NT2/D1 (cell line): ENCODE measurements at regions not wholly inside any gene's neighbourhood (a gene's known extent, or its start where the extent isn't known, plus 50 kb on each side); places are given as distances from the start of the nearest gene placed in this dataset.

Source experiments
- DNase-seq: peaks from one replicate; pipeline ENCODE4 v3.0.0-alpha.2; 2011; ENCODE audit warnings: low read depth, low spot score
- H3K27me3 ChIP-seq: 2 replicates; pipeline ENCODE4 v1.6.0; 2011; ENCODE audit warnings: mild to moderate bottlenecking; ENCODE audit not compliant: insufficient read length, insufficient read depth
- H3K36me3 ChIP-seq: 2 replicates; pipeline ENCODE4 v1.6.1; 2011; ENCODE audit warnings: mild to moderate bottlenecking, low read length, mixed read lengths; ENCODE audit not compliant: insufficient read depth, insufficient read length
- H3K4me1 ChIP-seq: 2 replicates; pipeline ENCODE4 v1.5.1; 2011; ENCODE audit not compliant: insufficient read depth, insufficient read length
- H3K4me3 ChIP-seq: 2 replicates; pipeline ENCODE4 v1.5.1; 2011; ENCODE audit warnings: low read depth; ENCODE audit not compliant: insufficient read length
- H3K9ac ChIP-seq: 2 replicates; pipeline ENCODE4 v1.6.0; 2011; ENCODE audit warnings: low read depth; ENCODE audit not compliant: insufficient read length
- H3K9me3 ChIP-seq: 2 replicates; pipeline ENCODE4 v1.5.1; 2011; ENCODE audit warnings: mild to moderate bottlenecking, low read length; ENCODE audit not compliant: insufficient read depth
- SUZ12 ChIP-seq: IDR thresholded peaks from 2 replicates; pipeline ENCODE4 v1.6.1; 2011; ENCODE audit not compliant: insufficient read length, insufficient read depth; ENCODE audit errors: extremely low read depth
- YY1 ChIP-seq: IDR thresholded peaks from 2 replicates; pipeline ENCODE4 v1.6.1; 2011; ENCODE audit not compliant: insufficient read length, insufficient read depth
- ZNF274 ChIP-seq: IDR thresholded peaks from 2 replicates; pipeline ENCODE4 v1.6.1; 2011; ENCODE audit warnings: mild to moderate bottlenecking, low read depth, low read length

DNA sequence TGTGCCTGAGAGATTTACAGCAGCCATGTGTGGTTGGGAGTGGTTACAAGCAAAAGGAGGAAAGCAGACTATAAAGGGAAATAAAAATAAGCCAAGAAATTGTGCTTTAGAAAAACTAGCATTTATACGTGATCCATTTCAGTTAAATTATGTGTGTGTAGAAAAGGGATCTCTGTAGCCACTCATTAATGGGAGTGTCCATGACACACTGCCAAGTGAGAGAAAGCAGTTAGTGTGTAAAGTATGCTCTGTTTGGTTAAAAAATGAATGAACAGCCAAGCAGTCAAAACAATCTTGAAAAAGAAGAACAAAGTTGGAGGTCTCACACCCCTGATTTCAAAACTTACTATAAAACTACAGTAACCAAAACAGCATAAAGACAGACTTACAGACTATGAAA, 67.9 kb upstream of the GGTLC1 start:
- no peaks in the 10 kb centered on the region for H3K36me3 ChIP-seq
- H3K9me3 ChIP-seq: no peaks in the 10 kb centered on the region
- H3K4me3 ChIP-seq: no peak overlapping the region
- H3K9ac ChIP-seq: no peak overlapping the region
- no peaks in the 10 kb centered on the region for H3K4me1 ChIP-seq
- TF ChIP-seq SUZ12 (no peak), YY1 (no peak), ZNF274 (no peak)
- no peaks in the 10 kb centered on the region for H3K27me3 ChIP-seq
- DNase-seq: no peak

DNA sequence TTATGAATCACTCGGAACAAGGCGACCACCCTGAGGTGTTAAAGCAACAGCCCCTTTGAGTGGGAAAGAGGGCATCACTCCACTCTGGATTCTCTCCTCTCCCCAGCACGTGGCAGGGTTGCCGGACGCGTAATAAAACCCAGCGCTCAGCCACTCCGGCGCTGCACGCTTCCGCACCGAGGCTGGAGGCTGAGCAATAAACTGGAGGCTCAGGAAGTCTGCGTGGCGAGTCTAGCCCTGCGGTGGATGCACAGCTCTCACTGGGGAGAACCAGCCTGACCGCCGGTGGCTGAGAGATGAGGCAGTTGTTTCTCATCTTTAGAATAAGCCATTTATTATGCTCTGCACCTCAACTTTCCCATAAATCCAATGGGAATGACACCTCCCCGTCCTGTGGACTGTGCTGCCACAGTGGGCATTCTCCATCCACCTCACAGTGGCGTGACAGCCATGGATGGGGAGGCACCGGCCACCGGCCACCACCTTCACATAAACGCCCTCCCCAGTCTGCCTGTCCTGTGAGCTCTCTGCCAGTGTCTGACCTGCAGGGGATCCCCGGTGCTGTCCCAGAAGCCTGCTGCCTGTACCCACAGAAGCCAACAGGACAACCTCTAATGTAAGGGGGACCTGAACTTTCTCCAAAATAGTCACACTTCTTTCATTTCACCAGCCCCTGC, 64.2 kb upstream of the GGTLC1 start:
- TF ChIP-seq YY1 (no peak), SUZ12 (no peak), ZNF274 (no peak)
- Histone ChIP-seq H3K9ac (no peak overlapping the region), H3K4me3 (no peak overlapping the region), H3K36me3 (no peaks in the 10 kb centered on the region), H3K4me1 (no peaks in the 10 kb centered on the region), H3K27me3 (no peaks in the 10 kb centered on the region), H3K9me3 (no peaks in the 10 kb centered on the region)
- no peak for DNase-seq

DNA sequence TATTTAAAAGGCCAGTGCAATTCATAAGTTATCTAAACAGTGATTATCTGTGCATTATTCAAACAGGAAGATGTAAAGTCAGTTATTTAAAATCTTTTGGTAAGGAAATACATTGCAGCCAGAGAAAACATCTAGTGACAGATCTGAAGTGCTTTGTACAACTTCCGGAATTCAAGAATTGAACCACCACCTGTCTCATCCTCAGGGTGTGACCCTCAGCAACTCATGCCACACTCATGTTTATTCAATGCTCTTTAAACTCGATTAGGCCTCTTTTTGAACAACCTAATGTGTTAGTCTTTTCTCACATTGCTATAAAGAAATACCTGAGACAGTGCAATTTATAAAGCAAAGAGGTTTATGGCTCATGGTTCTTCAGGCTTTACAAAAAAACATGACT, 62.6 kb upstream of the GGTLC1 start:
- Histone ChIP-seq H3K4me1 (no peaks in the 10 kb centered on the region), H3K4me3 (no peak overlapping the region), H3K9ac (no peak overlapping the region), H3K36me3 (no peaks in the 10 kb centered on the region), H3K9me3 (no peaks in the 10 kb centered on the region), H3K27me3 (no peaks in the 10 kb centered on the region)
- TF ChIP-seq YY1: no peak
- DNase-seq: no peak

DNA sequence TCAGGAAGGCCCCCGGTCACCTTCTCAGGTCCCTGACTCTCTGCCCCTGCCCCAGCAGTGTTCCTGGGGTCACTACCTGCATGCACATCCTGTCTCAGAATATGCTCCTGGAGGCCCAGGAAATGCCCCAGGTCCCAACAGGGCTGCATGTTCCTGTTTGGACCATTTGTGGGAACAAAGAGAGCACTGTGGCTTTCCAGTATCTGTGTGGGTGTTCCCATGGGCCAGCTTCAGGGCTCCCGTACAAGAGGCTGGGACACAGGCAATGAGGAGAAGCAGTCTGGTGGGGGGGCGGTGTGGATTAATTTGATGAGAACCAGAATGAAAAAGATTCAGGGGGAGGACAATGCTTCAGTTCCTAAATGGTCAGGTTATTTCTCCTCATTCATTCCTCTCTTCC, 61.5 kb upstream of the GGTLC1 start:
- Histone ChIP-seq H3K4me1 (no peaks in the 10 kb centered on the region), H3K36me3 (no peaks in the 10 kb centered on the region), H3K9me3 (no peaks in the 10 kb centered on the region), H3K9ac (no peak overlapping the region), H3K4me3 (no peak overlapping the region), H3K27me3 (no peaks in the 10 kb centered on the region)
- TF ChIP-seq YY1: no peak
- TF ChIP-seq ZNF274: no peak
- TF ChIP-seq SUZ12: no peak
- no peak for DNase-seq

DNA sequence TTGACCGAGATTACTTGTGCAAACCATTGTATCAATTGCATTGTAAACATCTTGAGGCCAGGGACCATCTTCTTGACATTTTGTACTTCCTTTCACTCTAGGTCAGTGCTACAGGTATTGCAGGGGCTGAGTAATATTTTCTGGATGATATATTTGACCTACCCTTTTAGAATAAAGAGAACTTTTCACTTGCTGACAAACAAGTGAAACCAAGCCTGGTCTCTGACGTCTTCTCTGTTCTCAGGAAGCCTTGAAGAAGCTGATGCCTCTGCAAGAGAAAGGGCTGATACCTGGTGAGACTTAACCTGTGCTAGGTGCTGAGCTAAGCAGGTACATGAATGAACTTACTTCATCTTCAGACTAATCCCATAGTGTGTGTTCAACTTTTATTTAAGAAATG, 60.5 kb upstream of the GGTLC1 start:
- Histone ChIP-seq H3K4me1 (no peaks in the 10 kb centered on the region), H3K4me3 (no peak overlapping the region), H3K9me3 (no peaks in the 10 kb centered on the region), H3K36me3 (no peaks in the 10 kb centered on the region), H3K27me3 (no peaks in the 10 kb centered on the region), H3K9ac (no peak overlapping the region)
- TF ChIP-seq SUZ12: no peak
- no peak for TF ChIP-seq YY1
- no peak for TF ChIP-seq ZNF274
- no peak for DNase-seq

DNA sequence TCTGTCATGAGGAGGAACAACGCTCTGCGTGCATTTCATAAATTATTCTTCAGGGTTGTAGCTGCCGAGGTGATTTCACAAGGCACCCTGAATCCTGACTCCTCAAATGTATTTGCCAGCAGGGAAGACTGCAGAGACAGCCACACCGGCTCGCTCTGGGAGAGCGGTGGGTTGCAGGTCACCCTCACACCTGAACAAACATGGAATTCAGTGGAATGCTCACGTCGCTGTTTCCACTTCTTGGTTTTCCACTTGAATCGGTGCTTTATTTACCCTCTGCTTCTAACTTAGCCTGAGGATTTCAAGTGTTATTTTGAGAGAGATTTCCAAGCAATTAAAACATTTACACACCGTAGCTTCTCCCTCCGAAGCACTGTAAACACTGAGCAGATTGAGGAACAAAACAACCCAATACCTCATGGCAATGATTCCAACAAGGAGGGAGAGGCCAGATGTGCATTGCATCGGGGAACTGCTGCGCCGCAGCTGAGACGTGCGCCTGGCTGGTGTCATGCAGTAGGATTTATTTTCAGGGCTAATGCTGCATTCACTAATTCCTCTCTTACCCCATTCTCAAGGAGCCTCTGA, 59.5 kb upstream of the GGTLC1 start:
- DNase-seq: no peak
- no peak overlapping the region for H3K9ac ChIP-seq
- H3K4me1 ChIP-seq: no peaks in the 10 kb centered on the region
- H3K27me3 ChIP-seq: no peaks in the 10 kb centered on the region
- H3K36me3 ChIP-seq: no peaks in the 10 kb centered on the region
- no peak overlapping the region for H3K4me3 ChIP-seq
- H3K9me3 ChIP-seq: no peaks in the 10 kb centered on the region
- TF ChIP-seq ZNF274 (no peak), SUZ12 (no peak), YY1 (no peak)

DNA sequence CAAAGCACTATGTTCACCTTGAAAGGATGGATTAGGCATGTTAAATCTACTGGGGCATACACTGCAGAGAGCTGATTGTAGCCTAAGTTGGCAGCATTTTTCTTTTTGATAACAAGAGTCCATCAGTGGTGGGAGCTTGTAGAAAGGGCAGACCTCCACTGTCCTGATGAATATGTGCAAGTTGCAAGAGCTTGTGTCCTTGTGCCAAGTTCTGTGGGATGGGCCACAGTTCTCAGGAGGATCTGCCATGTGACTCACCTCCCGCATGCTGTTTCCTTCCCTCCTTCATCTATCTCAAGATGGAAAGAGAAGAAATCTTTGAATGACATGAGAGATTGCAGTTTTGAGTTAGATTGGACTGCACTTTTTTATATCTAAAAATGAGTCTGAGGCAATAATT, 58.3 kb upstream of the GGTLC1 start:
- DNase-seq: no peak
- no peak overlapping the region for H3K9ac ChIP-seq

DNA sequence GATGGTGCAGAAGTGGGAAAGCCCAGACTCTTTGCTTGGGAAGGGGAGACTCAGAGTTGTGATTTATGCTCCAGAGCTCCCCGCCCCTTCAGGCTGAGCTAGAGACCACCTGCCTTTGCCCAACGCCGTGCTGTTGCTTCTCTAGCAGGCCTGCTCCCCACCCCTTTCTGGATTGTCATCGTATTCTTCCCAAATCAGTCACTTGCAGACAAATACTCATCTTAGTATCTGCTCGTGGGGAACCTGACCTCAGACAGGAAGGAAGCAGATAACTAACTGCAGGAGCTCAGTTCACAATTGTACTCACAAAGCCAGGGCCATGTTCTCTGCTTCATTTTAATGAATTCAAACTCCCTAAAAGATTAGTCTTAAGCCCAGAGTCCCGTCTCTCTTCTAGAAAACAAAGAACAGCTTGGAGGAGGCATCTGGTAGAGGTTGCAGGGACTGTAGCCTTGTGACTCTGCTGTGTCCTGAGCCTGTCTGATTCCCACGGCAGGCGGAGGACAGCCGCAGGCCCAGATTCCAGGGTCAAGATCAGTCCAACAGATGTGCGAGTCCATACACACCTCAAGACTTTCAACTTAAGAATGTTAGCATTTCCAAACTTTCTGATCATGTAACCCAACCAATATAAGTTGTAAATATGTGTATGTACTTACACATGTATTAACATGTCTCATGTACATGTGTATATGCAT, 57.2 kb upstream of the GGTLC1 start:
- DNase-seq: no peak
- Histone ChIP-seq H3K36me3 (no peaks in the 10 kb centered on the region), H3K9ac (no peak overlapping the region), H3K9me3 (no peaks in the 10 kb centered on the region), H3K27me3 (no peaks in the 10 kb centered on the region), H3K4me3 (no peak overlapping the region), H3K4me1 (no peaks in the 10 kb centered on the region)
- TF ChIP-seq ZNF274: no peak
- TF ChIP-seq YY1: no peak
- TF ChIP-seq SUZ12: no peak

More for the DNA sequence above, 58.3 kb upstream of the GGTLC1 start:
- Histone ChIP-seq H3K27me3 (no peaks in the 10 kb centered on the region), H3K36me3 (no peaks in the 10 kb centered on the region), H3K4me1 (no peaks in the 10 kb centered on the region), H3K9me3 (no peaks in the 10 kb centered on the region), H3K4me3 (no peak overlapping the region)
- TF ChIP-seq SUZ12 (no peak), ZNF274 (no peak), YY1 (no peak)
